D341Med (cell line): ENCODE measurements at regions not wholly inside any gene's neighbourhood (a gene's known extent, or its start where the extent isn't known, plus 50 kb on each side); places are given as distances from the start of the nearest gene placed in this dataset.
"Not testable (repeated sequence)": the region's sequence is repeated elsewhere in the genome, so short reads cannot be mapped to it uniquely, and the experiment has no call there.

ENCODE experiments used
- DNase-seq: peaks from one replicate; pipeline ENCODE4 v3.0.0; 2012; ENCODE audit warnings: low spot score

- DNase-seq = no peak
These were observed 214.8 kb upstream of the KLF14 start for GRCh38 chr7:130948822-130949221.

GRCh38 chr7:130949550-130949949 is 215.5 kb upstream of the KLF14 start:
- no peak for DNase-seq

- DNase-seq = no peak
These were observed 216.0 kb upstream of the KLF14 start for GRCh38 chr7:130950054-130950453.

GRCh38 chr7:130950741-130951140 is 216.7 kb upstream of the KLF14 start:
- DNase-seq = no peak

GRCh38 chr7:130951303-130951975 is 217.4 kb upstream of the KLF14 start:
- no peak for DNase-seq

- no peak for DNase-seq
These were observed 218.2 kb upstream of the KLF14 start for GRCh38 chr7:130951976-130952876.

GRCh38 chr7:130953196-130953595 is 219.2 kb upstream of the KLF14 start:
- no peak for DNase-seq

GRCh38 chr7:130954918-130955564 is 221.0 kb upstream of the KLF14 start:
- no peak for DNase-seq

GRCh38 chr7:130955565-130955919 is 221.5 kb upstream of the KLF14 start:
- DNase-seq = no peak

- DNase-seq = no peak
These were observed 222.6 kb upstream of the KLF14 start for GRCh38 chr7:130956417-130957136.

GRCh38 chr7:130957137-130957513 is 223.1 kb upstream of the KLF14 start:
- DNase-seq = no peak

GRCh38 chr7:130957722-130958435 is 223.9 kb upstream of the KLF14 start:
- not testable (repeated sequence) for DNase-seq

- no peak for DNase-seq
These were observed 224.8 kb upstream of the KLF14 start for GRCh38 chr7:130958846-130959245.

- no peak for DNase-seq
These were observed 225.8 kb upstream of the KLF14 start for GRCh38 chr7:130959743-130960207.

GRCh38 chr7:130960208-130960988 is 226.4 kb upstream of the KLF14 start:
- DNase-seq = no peak

GRCh38 chr7:130961128-130961601 is 227.2 kb upstream of the KLF14 start:
- DNase-seq = no peak

GRCh38 chr7:130962109-130962508 is 228.1 kb upstream of the KLF14 start:
- DNase-seq = no peak

GRCh38 chr7:130963339-130963738 is 229.3 kb upstream of the KLF14 start:
- no peak for DNase-seq

GRCh38 chr7:130965515-130965914 is 231.5 kb upstream of the KLF14 start:
- DNase-seq = no peak

- DNase-seq = no peak
These were observed 232.4 kb upstream of the KLF14 start for GRCh38 chr7:130966246-130967009.
